HG03354 (cell line): ENCODE measurements at regions not wholly inside any gene's neighbourhood (a gene's known extent, or its start where the extent isn't known, plus 50 kb on each side); places are given as distances from the start of the nearest gene placed in this dataset.

Source experiments
- ATAC-seq: cut with Tn5 transposase; IDR thresholded peaks from one replicate; pipeline ENCODE4 v1.9.1; 2021; ENCODE audit warnings: mild to moderate bottlenecking; ENCODE audit not compliant: unreplicated experiment, poor library complexity, severe bottlenecking

DNA sequence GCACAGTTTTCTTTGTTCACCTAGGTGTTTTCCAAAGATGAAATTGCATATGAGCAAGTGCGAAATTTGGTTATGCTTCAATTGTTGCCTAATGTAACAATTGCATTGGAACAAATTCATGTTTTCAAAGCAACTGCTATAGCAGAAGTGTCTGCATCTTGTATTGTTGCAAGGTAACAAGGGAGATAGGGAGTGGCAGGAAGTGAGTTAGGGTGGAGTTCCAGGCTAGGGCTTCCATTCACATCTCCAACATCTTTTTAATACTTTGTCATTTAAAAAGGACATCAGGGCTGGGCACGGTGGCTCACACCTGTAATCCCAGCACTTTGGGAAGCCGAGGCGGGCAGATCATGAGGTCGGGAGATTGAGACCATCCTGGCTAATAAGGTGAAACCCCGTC is 312.3 kb upstream of the E2F7 start:
- no peak for ATAC-seq

DNA sequence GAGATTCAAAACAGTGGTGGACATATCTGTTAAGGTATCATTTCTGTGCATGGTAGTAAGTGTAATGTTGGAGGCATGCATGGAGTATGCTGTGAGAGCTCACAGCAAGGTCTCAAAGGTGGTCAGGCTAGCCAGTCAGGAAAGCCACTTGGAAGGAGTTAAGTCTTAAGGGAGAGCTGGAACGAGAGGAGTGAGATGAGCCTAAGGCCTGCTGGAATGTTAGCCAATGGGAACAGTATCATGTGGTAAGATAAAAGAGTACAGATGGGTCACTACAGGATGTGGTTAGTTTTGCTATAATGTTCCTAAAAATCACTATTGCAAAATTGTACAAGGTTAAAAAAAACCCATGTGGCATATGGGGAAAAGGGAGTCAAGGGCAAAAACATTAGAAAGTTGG is 311.7 kb upstream of the E2F7 start:
- ATAC-seq: no peak

DNA sequence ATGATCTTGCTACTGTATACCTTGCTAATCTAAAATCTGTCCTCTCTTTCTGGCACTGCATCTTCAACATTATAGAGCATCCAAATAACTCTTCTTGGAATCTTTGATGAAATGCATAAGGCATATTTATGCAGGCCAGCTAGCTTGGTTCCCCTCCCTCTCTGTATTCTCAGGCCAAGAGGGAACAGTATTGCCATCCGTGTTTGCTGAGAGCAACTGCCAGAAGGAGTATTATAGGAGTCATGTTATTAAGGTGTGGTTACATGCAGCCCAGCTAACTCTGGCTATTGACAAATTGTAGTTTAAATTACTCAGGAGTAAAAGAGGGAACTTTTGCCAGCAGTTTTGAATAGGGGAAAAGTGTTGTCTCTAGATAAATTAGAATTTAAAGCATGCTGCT is 309.3 kb upstream of the E2F7 start:
- ATAC-seq: no peak

DNA sequence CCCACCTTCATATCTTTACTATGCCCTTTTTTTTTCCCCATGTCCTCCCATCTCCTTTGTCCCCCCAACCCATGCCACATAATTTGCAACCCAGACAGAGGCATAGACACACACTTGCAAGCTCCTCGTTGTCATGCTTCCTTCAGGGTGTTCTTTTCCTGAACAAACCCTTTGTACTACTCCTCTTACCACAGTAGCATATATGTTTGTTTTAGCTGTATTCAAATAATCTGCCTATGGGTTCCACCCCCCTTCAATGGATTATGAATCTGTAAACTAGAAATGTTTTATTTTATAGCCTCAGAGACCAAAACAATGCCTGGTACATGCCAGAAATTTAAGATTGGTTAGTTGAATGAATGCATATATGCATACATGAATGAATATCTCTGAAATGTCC is 307.1 kb upstream of the E2F7 start:
- no peak for ATAC-seq

DNA sequence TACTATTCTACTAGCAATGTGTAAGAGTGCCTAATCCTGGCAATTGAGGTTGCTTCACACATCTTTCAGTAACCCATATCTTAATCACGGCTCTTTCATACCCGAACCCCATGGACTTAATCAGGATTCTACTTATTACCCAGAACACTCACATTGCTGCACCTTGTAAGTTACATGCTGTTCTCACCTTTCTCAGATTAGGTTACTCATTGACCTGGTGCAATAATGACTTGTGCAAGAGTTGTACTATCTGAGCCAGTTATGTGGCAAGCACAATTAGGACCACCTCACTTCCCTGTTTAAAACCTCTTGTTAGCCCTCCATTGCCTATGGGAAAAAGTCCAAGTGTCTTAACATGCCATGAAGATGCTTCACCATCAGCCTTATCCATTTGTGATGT is 306.7 kb upstream of the E2F7 start:
- ATAC-seq: no peak

DNA sequence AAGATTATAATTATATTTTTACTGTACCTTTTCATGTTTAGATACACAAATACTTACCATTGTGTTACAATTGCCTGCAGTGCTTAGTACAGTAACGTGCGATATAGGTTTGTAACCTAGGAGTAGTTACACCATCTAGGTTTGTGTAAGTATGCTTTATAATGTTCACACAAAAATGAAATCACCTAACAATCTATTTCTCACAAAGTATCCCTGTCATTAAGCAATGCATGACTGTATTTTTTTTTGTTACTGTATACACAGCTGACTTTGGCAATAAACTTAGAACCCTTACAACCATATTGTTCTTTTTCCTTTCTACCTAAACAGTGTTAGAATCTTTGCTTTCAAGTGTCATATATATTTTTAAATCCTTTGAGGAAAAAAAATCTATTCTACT is 303.0 kb upstream of the E2F7 start:
- no peak for ATAC-seq

DNA sequence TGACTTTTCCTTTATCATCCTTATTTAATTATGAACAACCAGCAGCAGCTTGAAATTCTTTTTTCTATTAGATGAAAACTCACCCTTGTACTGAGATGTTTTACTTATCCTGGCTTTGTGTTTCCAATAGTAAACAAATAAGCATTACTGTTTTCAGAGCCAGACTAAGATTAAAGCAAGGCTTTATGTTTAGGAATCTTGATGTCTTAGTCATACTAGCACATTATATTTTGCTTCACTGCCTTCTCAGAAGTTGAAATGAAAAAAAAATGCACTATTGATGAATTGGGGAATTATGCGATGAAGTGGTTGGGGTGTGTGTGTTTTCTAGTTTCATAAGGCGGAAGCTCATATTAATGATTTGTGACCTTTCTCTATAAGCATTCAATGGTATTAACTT is 301.2 kb upstream of the E2F7 start:
- ATAC-seq: no peak

DNA sequence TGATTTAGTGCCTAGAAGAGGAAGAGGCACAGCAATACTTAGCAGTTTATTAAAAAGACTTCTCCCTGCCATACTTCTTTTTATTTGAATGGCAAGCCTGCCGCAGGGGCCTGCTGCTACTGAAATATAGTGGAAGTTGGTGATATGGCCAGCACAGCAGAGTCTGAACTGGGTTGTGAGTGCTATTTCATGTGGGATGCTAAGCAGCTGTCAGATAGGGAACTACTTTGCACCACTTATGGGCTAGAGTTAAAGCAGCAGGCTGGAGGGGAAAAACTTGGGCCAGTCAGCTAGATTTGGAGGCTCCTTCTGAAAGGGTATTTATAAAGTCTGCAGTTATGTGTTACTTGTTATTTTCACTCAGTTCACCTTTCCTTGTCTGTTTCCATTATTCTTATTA is 299.0 kb upstream of the E2F7 start:
- ATAC-seq: no peak

DNA sequence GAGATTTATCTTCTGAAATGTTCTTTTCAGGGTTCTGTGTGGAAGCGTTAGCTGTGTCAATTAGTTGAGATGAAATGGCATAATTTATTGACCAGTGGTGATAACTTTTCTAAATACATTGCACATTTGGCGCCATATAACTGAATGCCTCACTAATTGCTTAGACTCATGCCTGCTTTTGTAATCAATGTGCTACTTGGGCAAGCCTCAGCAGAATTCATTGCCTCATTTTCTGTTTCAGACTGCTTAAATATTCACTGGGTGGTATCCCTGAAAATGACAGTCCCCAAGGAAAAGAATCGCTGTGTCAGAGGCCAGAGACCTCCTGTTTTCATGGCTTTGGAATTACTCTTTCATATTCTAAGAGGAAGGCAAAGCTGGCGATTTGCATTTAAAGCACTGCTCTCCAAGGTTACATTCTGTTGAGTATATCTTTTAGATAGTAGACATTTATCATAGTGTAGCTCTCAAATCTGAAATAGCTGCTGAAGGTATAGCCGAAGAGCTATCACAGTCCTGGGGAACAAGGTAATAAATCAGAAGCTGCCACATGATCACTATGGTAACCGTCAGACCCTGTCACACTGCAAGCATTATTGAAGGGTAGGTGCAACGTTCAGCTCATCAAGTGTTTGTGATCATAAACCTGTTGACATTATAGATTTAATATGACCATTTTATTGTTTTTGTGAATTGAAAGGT is 297.3 kb upstream of the E2F7 start:
- ATAC-seq: no peak

DNA sequence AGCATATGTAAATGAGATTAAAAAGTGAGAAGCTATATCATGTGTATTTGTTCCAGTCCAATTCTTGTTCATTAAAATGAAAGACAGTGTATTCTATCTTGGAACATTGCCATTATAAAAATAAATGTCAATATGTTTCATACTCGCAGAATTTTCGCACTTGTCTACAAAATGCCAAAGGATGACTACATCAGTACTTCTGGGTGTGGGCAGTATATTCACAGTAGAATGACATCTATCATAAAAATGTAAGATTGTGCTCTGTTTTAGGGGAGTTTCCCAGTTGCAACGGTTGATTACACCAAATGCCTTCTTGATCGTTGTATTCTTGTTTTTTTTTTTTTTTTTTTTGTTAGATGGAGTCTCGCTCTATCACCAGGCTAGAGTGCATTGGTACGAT is 292.3 kb upstream of the E2F7 start:
- no peak for ATAC-seq

DNA sequence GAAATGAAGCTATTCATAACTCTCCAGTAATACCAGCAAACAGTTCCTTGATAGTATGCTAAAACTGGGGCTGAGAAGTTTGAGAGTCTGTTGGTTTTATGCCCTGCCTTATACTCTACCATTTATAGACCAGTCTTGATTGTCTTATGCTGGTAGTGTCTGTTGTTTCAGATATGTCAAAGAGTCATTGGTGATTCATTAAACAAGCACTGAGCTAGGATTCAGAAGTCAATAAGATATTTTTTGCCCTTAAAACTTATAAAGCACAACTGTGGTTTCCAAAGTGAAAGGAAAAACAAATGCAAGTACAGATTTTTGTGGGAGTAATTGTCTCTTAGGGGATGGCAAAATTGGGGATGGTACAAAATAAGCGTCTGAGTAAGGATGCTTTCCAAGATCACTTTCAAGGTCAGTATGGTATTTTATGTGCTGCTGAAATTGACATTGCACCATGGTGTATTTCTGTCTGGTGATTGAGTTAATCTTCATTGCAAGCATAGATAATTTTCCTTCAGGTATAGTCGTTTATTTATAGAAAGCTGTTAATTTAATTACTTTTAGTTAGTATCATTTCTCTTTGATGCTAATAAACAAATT is 289.5 kb upstream of the E2F7 start:
- ATAC-seq: no peak

DNA sequence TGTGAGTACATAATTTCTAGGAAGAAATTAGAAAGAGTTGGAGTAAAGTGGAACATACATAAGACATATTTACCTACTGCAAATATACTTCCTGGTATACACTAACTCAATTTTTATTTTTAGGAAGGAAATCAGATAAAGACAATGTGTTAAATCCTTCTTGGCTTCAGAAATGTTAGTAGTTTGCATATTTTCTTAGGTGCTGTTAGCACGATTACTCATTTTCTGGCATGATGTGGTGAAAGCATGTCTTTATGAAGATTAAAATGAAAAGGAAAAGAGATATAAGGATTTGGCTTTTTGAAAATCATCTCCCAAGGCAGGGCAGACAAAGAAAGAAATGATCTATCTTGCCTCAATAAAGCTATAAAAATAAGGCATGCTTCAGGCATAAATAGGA is 287.6 kb upstream of the E2F7 start:
- no peak for ATAC-seq

DNA sequence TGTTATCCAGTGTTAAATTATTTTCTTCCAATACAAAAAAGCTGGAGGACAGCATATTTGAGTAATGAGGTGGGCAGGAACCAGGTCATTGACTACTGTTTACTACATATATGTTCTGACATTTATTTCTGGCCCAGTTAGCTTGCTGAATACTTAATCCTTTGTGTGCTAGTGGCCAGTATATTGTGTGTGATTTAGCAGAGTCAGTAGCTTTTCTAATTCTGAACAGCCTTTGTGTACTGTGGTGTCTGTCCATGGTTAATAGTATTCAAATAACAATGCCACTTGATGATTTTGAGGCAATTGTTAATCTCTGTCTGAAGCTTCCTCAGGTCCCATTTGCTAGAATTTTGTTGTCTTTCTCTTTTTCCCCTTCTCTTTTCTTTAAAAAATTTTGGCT is 286.5 kb upstream of the E2F7 start:
- no peak for ATAC-seq

DNA sequence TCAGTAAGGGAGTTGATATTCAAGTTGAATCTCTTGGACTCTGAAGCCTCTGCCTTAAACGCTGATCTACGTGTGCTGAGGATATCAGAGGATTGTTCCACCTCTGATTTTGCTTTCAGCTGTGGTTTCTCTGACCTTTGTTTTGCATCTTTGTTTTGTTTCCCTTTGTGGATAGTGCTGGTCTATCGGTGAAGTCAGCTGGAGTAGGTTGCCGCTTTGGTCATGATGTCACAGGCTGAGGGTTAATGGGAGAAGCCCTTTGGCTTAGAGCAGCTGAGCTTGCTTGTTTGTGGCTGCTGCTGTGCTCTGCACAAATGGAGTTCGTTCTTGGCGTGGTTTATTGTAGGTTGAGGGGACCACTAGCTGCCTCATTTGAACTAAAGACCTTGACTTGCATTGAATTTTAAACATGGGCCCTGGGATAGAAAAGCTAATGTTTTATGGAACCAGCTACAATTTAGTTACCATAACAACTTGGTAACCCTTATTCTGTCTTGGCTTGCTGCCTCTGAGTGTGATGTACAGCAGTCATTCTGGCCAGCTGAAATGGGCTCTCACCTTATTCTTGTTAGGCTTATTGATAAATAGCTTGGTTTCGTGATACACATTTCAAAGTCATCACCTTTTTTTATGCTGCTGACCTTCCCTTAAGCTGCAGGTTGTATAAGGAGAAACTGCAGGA is 284.5 kb upstream of the E2F7 start:
- ATAC-seq: no peak

DNA sequence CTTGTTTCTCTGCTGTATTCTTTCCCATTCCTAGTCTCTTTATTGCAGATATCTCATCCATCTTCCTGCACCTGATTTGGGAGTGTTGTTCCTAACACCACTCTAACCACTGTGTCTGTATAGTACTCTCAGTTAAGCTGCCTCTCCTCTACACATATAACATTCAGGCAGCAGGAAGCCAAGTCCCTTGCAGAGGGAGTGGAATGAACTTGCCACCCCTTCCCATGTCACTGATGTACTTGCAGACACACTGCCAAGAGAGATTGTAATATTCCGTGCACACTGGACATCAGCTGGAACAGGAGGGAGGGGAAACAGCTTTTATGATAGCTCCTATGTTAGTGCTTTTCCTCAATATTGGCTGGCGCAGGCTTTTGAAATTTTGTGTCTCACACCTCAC is 281.6 kb upstream of the E2F7 start:
- ATAC-seq: no peak

DNA sequence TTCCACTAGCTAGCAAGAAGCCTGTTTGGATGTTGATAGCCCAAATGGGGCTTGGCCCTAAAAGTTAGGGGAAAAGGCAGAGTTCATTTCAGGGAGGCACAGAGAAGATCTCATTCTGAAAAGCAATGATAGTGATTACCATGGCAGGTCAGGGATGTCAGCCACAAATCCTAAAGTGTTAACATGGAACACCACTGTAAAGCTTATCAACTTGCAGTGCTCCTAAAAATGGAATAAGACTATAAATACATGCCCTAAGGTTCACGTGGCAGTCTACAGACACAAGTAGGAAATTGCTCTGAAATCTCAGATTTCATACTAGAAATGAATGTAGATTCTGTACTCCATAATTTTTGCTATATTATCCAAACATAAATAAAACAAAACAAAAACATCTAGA is 280.0 kb upstream of the E2F7 start:
- ATAC-seq: no peak

DNA sequence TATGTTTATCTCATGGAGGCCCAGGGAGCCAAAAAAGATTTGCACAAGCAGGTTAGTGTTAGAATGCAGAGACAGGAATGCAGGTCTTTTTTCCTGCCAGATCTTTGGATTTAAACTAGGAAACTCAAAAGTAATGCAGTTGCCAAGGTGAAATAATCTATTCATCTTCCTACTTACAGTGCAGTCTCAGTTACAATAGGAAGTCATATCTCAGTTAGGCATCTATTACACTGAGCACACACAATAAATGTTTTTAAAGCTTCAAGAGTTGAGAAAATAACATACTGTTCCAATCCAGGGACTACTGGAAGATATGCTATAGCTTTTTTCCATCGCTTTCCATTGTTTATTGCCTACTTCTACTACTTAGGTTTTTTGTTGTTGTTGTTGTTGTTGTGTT is 279.3 kb upstream of the E2F7 start:
- ATAC-seq: no peak

DNA sequence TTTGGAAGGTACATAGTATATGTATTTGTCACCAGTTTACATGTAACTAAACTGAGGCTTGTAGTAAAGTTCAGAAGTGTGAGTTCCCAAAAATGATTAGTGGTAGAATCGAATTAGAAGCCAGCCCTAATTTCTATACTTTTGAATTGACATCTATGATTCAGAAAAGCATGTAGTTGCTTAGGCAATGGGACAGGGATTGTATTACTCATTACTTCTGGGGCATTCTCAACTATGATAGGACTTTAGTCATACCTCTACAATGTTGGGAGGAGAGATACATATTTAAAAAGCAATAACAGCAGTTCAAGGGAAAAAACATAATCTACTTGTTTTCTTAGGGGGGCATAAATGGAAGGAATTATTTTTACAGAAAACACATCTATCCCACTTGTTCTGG is 277.9 kb upstream of the E2F7 start:
- ATAC-seq: no peak

DNA sequence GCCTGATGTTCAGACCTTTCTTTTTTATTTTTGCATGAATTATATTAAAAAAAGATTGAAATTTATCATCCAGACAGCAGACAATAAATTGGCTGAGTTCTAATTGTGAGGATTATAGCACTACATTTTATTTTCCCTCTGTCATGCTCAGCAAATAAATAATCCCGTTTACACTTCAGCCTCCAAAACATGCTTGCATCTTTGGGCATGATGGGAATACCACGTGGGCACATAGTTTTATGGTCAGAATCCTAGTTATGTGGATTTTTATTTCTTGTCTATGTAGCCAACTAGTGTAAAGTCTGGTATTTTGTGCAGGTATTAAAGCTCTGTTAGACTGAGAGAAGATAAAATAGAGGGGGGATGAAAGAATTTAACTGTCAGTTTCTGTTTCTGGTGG is 276.9 kb upstream of the E2F7 start:
- no peak for ATAC-seq

DNA sequence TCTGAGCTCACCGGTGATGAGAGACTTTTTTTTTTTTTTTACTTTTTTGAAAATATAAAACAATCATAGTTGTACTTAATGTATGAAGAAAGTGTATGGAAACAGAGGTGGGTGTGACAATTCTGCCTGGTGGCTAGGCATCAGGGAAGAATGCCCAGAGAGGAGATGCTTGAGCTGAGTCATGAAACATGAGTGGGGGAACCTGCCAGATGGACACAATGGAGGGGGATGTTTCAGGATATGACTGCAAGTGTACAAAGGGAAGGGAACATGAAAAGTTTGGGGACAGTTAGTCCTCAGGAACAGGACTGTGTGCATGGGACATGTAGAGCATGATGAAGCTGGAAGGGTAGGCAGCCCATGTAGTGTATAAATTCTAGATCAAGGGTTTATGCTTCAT is 274.2 kb upstream of the E2F7 start:
- no peak for ATAC-seq

DNA sequence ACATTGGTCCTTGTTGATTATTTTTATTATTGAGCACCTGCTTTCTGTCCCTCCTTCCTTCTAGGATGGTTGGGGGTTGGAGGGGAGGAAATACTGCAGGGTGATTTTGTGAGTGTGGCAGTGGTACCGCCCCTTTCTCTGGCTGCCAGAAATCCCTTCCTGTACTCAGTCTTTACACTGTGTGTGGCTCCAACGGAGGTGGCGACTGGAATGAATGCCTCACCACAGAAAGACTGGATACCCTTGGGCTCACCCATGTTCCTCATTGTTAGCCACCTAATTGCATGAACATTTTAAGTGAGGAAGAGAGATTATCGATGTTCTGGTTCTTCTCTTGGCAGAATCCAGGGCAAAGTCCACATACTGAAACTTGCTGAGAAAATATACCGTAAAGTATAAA is 272.0 kb upstream of the E2F7 start:
- ATAC-seq: no peak

DNA sequence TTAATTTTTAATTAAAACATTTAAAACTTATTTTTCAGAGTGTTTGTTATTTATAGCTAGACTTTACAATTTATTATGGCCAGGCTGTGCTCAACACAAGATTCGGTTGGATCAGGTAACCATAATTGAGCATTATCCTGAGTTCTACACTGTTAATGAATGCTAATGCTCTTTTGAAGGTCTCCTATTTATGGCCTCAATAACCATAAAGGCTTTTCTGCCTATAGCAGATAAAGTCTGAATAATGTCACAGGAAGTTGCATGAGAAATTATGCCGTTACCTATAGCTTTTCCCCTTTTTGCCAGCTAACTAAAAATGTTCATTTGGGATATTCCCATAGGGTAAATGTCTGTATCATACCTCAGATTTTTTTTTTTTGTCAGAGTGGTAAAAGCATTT is 269.4 kb upstream of the E2F7 start:
- ATAC-seq: no peak
